ENCODE measurements at regions not wholly inside any gene's neighbourhood (a gene's known extent, or its start where the extent isn't known, plus 50 kb on each side); places are given as distances from the start of the nearest gene placed in this dataset.

- DNase-seq, result no peak
These were observed 177.2 kb upstream of the KLF14 start for GRCh38 chr7:130910949-130911944.

- no peak for DNase-seq
These were observed 178.3 kb upstream of the KLF14 start for GRCh38 chr7:130912082-130912861.

- DNase-seq, result peak in 19 of 58 donors; percentile 14 to 73 (median 37)
These were observed 179.0 kb upstream of the KLF14 start for GRCh38 chr7:130912862-130913638.

- DNase-seq, result no peak
These were observed 179.9 kb upstream of the KLF14 start for GRCh38 chr7:130913639-130914553.

GRCh38 chr7:130914554-130915294, 180.7 kb upstream of the KLF14 start:
- DNase-seq, result no peak

- no peak for DNase-seq
These were observed 183.7 kb upstream of the KLF14 start for GRCh38 chr7:130917669-130918128.

GRCh38 chr7:130918129-130919052, 184.4 kb upstream of the KLF14 start:
- DNase-seq, result no peak

GRCh38 chr7:130919316-130920103, 185.5 kb upstream of the KLF14 start:
- DNase-seq, result no peak

- no peak for DNase-seq
These were observed 186.1 kb upstream of the KLF14 start for GRCh38 chr7:130920122-130920521.

- DNase-seq, result peak in 54 of 58 donors; percentile 20 to 91 (median 70)
These were observed 187.6 kb upstream of the KLF14 start for GRCh38 chr7:130921391-130922180.

- DNase-seq, result no peak
These were observed 188.5 kb upstream of the KLF14 start for GRCh38 chr7:130922206-130923112.

GRCh38 chr7:130923365-130923764, 189.4 kb upstream of the KLF14 start:
- no peak for DNase-seq

- no peak for DNase-seq
These were observed 189.9 kb upstream of the KLF14 start for GRCh38 chr7:130923930-130924329.

GRCh38 chr7:130925136-130925794, 191.3 kb upstream of the KLF14 start:
- DNase-seq, result no peak

Measured in anterior cingulate cortex (tissue), 58 donors.